ENCODE measurements at regions not wholly inside any gene's neighbourhood (a gene's known extent, or its start where the extent isn't known, plus 50 kb on each side); places are given as distances from the start of the nearest gene placed in this dataset.

GRCh38 chr10:33680036-33680435, 345.6 kb upstream of the NRP1 start:
- H3K27me3 ChIP-seq (ENCODE audit: insufficient read depth, low read length) = no peaks in the 10 kb centered on the region
- no peak overlapping the region for H3K23ac ChIP-seq (ENCODE audit: low read length)
- H3K79me2 ChIP-seq (ENCODE audit: control insufficient read depth, insufficient read depth, low read length, poor library complexity) = no peaks in the 10 kb centered on the region
- no peak overlapping the region for H2AK5ac ChIP-seq (ENCODE audit: low read length)
- no peak overlapping the region for H3K4me2 ChIP-seq (ENCODE audit: low read length)
- no peak overlapping the region for H4K8ac ChIP-seq (ENCODE audit: low read depth, low read length)
- no peak for DNase-seq
- no peak overlapping the region for H3K4me3 ChIP-seq (ENCODE audit: low read depth, low read length)
- H3K27ac ChIP-seq (ENCODE audit: low read depth, low read length) = no peak overlapping the region
- no peak overlapping the region for H3K4ac ChIP-seq (ENCODE audit: low read depth, low read length)
- no CpG with 5 or more reads among the region's 5 CpGs for WGBS (ENCODE audit: extremely low coverage, insufficient coverage, insufficient read length)
- H4K12ac ChIP-seq (ENCODE audit: low read depth, low read length) = no peak overlapping the region
- no peak overlapping the region for H3K18ac ChIP-seq (ENCODE audit: low read length)
- H2BK12ac ChIP-seq (ENCODE audit: low read length) = no peak overlapping the region
- H3K14ac ChIP-seq (ENCODE audit: low read length) = no peak overlapping the region
- no peak overlapping the region for H2BK120ac ChIP-seq (ENCODE audit: insufficient read depth, low read length, poor library complexity)
- no peak overlapping the region for H4K91ac ChIP-seq (ENCODE audit: low read depth, low read length)
- H3K4me1 ChIP-seq (ENCODE audit: control insufficient read depth in 1 of 2, insufficient read depth in 2 of 2, low read length in 2 of 2) = no peaks in the 10 kb centered on the region
- H3K9me3 ChIP-seq (ENCODE audit: insufficient read depth, low read depth, low read length) = no peaks in the 10 kb centered on the region
- H3K36me3 ChIP-seq (ENCODE audit: control insufficient read depth in 1 of 2, insufficient read depth in 2 of 2, low read length in 2 of 2) = no peaks in the 10 kb centered on the region
- no peaks in the 10 kb centered on the region for H3K79me1 ChIP-seq (ENCODE audit: low read length)
- no peak overlapping the region for H3K9ac ChIP-seq (ENCODE audit: low read length)
- H2AFZ ChIP-seq (ENCODE audit: insufficient read depth, low read length, poor library complexity) = no peak overlapping the region
- H2BK5ac ChIP-seq (ENCODE audit: low read depth, low read length, poor library complexity) = no peak overlapping the region

DNA sequence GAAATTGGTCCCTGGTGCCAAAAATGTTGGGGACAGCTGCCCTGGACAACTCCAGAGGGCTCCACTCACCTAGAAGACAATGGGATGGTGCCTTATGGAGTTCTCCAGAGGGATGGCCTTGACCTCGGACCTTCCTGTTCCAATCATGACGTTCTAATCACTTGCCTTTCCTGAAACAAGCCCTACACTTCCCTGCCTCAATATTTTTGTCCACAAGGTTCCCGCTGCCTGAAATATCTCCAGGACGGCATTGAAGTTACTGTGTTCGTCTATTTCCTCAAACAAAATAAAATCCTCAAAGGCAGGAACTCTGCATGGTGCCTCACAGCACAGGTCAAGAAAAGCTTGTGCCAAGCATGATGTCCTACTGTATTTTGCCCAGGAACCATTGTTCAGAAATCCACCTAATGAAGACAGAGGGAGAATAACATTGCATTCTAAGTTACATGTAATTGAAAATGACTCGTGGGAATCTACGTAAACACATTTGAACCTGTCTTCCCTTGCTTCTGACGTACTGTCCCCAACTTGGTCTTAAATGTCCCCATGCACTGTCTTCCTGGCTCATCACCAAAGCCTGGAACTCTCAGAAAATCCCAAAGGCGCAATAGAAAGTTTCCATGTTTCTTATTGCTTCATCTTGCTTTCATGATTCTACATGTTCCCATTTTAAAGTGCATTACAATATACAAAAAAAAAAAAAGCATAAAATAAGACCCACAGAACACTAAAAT, 342.3 kb upstream of the NRP1 start:
- H3K79me1 ChIP-seq (ENCODE audit: low read length) = no peaks in the 10 kb centered on the region
- H3K27me3 ChIP-seq (ENCODE audit: insufficient read depth, low read length) = no peaks in the 10 kb centered on the region
- no peak overlapping the region for H2AK5ac ChIP-seq (ENCODE audit: low read length)
- no peak for DNase-seq
- H2BK5ac ChIP-seq (ENCODE audit: low read depth, low read length, poor library complexity) = no peak overlapping the region
- H2BK12ac ChIP-seq (ENCODE audit: low read length) = no peak overlapping the region
- WGBS (ENCODE audit: extremely low coverage, insufficient coverage, insufficient read length) = no CpG with 5 or more reads among the region's 9 CpGs
- no peak overlapping the region for H3K9ac ChIP-seq (ENCODE audit: low read length)
- no peak overlapping the region for H2AFZ ChIP-seq (ENCODE audit: insufficient read depth, low read length, poor library complexity)
- no peaks in the 10 kb centered on the region for H3K36me3 ChIP-seq (ENCODE audit: control insufficient read depth in 1 of 2, insufficient read depth in 2 of 2, low read length in 2 of 2)
- no peak overlapping the region for H2BK120ac ChIP-seq (ENCODE audit: insufficient read depth, low read length, poor library complexity)
- H4K12ac ChIP-seq (ENCODE audit: low read depth, low read length) = no peak overlapping the region
- H3K23ac ChIP-seq (ENCODE audit: low read length) = no peak overlapping the region
- no peak overlapping the region for H4K8ac ChIP-seq (ENCODE audit: low read depth, low read length)
- no peaks in the 10 kb centered on the region for H3K9me3 ChIP-seq (ENCODE audit: insufficient read depth, low read depth, low read length)
- no peak overlapping the region for H3K14ac ChIP-seq (ENCODE audit: low read length)
- no peaks in the 10 kb centered on the region for H3K79me2 ChIP-seq (ENCODE audit: control insufficient read depth, insufficient read depth, low read length, poor library complexity)
- H3K4me2 ChIP-seq (ENCODE audit: low read length) = no peak overlapping the region
- H3K4ac ChIP-seq (ENCODE audit: low read depth, low read length) = no peak overlapping the region
- no peak overlapping the region for H3K4me3 ChIP-seq (ENCODE audit: low read depth, low read length)
- H3K4me1 ChIP-seq (ENCODE audit: control insufficient read depth in 1 of 2, insufficient read depth in 2 of 2, low read length in 2 of 2) = no peaks in the 10 kb centered on the region
- H3K27ac ChIP-seq (ENCODE audit: low read depth, low read length) = no peak overlapping the region
- no peak overlapping the region for H3K18ac ChIP-seq (ENCODE audit: low read length)
- H4K91ac ChIP-seq (ENCODE audit: low read depth, low read length) = no peak overlapping the region

GRCh38 chr10:33674986-33675599, 340.6 kb upstream of the NRP1 start:
- no peak overlapping the region for H4K12ac ChIP-seq (ENCODE audit: low read depth, low read length)
- no peaks in the 10 kb centered on the region for H3K36me3 ChIP-seq (ENCODE audit: control insufficient read depth in 1 of 2, insufficient read depth in 2 of 2, low read length in 2 of 2)
- no peak overlapping the region for H2BK5ac ChIP-seq (ENCODE audit: low read depth, low read length, poor library complexity)
- H3K9me3 ChIP-seq (ENCODE audit: insufficient read depth, low read depth, low read length) = no peaks in the 10 kb centered on the region
- no peaks in the 10 kb centered on the region for H3K79me1 ChIP-seq (ENCODE audit: low read length)
- no CpG with 5 or more reads among the region's 10 CpGs for WGBS (ENCODE audit: extremely low coverage, insufficient coverage, insufficient read length)
- no peaks in the 10 kb centered on the region for H3K79me2 ChIP-seq (ENCODE audit: control insufficient read depth, insufficient read depth, low read length, poor library complexity)
- H4K8ac ChIP-seq (ENCODE audit: low read depth, low read length) = no peak overlapping the region
- no peak overlapping the region for H3K4me2 ChIP-seq (ENCODE audit: low read length)
- H2AK5ac ChIP-seq (ENCODE audit: low read length) = no peak overlapping the region
- no peak overlapping the region for H3K9ac ChIP-seq (ENCODE audit: low read length)
- H3K27me3 ChIP-seq (ENCODE audit: insufficient read depth, low read length) = no peaks in the 10 kb centered on the region
- DNase-seq = no peak
- no peak overlapping the region for H2AFZ ChIP-seq (ENCODE audit: insufficient read depth, low read length, poor library complexity)
- H3K4ac ChIP-seq (ENCODE audit: low read depth, low read length) = no peak overlapping the region
- H2BK12ac ChIP-seq (ENCODE audit: low read length) = no peak overlapping the region
- no peak overlapping the region for H3K4me3 ChIP-seq (ENCODE audit: low read depth, low read length)
- no peak overlapping the region for H3K18ac ChIP-seq (ENCODE audit: low read length)
- no peak overlapping the region for H2BK120ac ChIP-seq (ENCODE audit: insufficient read depth, low read length, poor library complexity)
- no peak overlapping the region for H4K91ac ChIP-seq (ENCODE audit: low read depth, low read length)
- H3K27ac ChIP-seq (ENCODE audit: low read depth, low read length) = no peak overlapping the region
- H3K4me1 ChIP-seq (ENCODE audit: control insufficient read depth in 1 of 2, insufficient read depth in 2 of 2, low read length in 2 of 2) = no peaks in the 10 kb centered on the region
- H3K23ac ChIP-seq (ENCODE audit: low read length) = no peak overlapping the region
- H3K14ac ChIP-seq (ENCODE audit: low read length) = no peak overlapping the region

DNA sequence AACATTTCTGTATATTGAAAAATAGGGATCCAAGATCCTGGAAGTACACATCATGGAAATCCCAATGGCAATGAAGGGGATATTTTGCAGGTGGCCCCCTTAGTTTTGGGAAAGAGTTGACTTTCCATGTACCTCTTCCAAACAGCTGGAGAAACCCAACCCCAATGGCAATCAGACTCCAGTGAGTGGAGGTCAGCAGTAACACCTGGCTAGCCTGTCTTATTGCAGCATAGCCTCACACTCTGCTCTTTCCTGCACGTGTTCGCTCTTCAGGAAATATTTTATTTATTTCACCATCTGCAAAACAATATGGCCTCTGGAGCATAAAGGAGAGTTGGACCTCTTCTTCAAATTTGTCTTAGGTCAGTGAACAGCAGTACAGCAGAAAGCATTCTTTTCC, 340.0 kb upstream of the NRP1 start:
- H3K27ac ChIP-seq (ENCODE audit: low read depth, low read length) = no peak overlapping the region
- no peak overlapping the region for H3K9ac ChIP-seq (ENCODE audit: low read length)
- H4K91ac ChIP-seq (ENCODE audit: low read depth, low read length) = no peak overlapping the region
- no peak overlapping the region for H3K4me2 ChIP-seq (ENCODE audit: low read length)
- no peaks in the 10 kb centered on the region for H3K9me3 ChIP-seq (ENCODE audit: insufficient read depth, low read depth, low read length)
- no peak overlapping the region for H4K8ac ChIP-seq (ENCODE audit: low read depth, low read length)
- no peak overlapping the region for H3K4ac ChIP-seq (ENCODE audit: low read depth, low read length)
- H2BK12ac ChIP-seq (ENCODE audit: low read length) = no peak overlapping the region
- H3K36me3 ChIP-seq (ENCODE audit: control insufficient read depth in 1 of 2, insufficient read depth in 2 of 2, low read length in 2 of 2) = no peaks in the 10 kb centered on the region
- no CpG with 5 or more reads among the region's 2 CpGs for WGBS (ENCODE audit: extremely low coverage, insufficient coverage, insufficient read length)
- no peaks in the 10 kb centered on the region for H3K79me1 ChIP-seq (ENCODE audit: low read length)
- H2BK5ac ChIP-seq (ENCODE audit: low read depth, low read length, poor library complexity) = no peak overlapping the region
- no peaks in the 10 kb centered on the region for H3K4me1 ChIP-seq (ENCODE audit: control insufficient read depth in 1 of 2, insufficient read depth in 2 of 2, low read length in 2 of 2)
- H2AK5ac ChIP-seq (ENCODE audit: low read length) = no peak overlapping the region
- H2AFZ ChIP-seq (ENCODE audit: insufficient read depth, low read length, poor library complexity) = no peak overlapping the region
- no peak overlapping the region for H3K4me3 ChIP-seq (ENCODE audit: low read depth, low read length)
- no peak overlapping the region for H3K18ac ChIP-seq (ENCODE audit: low read length)
- H2BK120ac ChIP-seq (ENCODE audit: insufficient read depth, low read length, poor library complexity) = no peak overlapping the region
- H3K23ac ChIP-seq (ENCODE audit: low read length) = no peak overlapping the region
- no peaks in the 10 kb centered on the region for H3K27me3 ChIP-seq (ENCODE audit: insufficient read depth, low read length)
- H3K79me2 ChIP-seq (ENCODE audit: control insufficient read depth, insufficient read depth, low read length, poor library complexity) = no peaks in the 10 kb centered on the region
- H3K14ac ChIP-seq (ENCODE audit: low read length) = no peak overlapping the region
- no peak for DNase-seq
- H4K12ac ChIP-seq (ENCODE audit: low read depth, low read length) = no peak overlapping the region

Measured in trophoblast cell (in vitro differentiated cells and primary cell).